Ishikawa (cell line): ENCODE measurements at regions not wholly inside any gene's neighbourhood (a gene's known extent, or its start where the extent isn't known, plus 50 kb on each side); places are given as distances from the start of the nearest gene placed in this dataset.

Experiments
- CEBPB ChIP-seq: IDR thresholded peaks from 2 replicates; pipeline ENCODE4 v1.6.1; 2012
- CREB1 ChIP-seq: IDR thresholded peaks from 2 replicates; pipeline ENCODE4 v1.6.1; 2012; ENCODE audit warnings: low read depth
- EGR1 ChIP-seq: IDR thresholded peaks from 2 replicates; pipeline ENCODE4 v1.6.1; 2012
- EP300 ChIP-seq: IDR thresholded peaks from 2 replicates; pipeline ENCODE4 v1.6.1; 2012; ENCODE audit warnings: borderline replicate concordance
- FOXM1 ChIP-seq: IDR thresholded peaks from 2 replicates; pipeline ENCODE4 v1.6.1; 2012; ENCODE audit warnings: low read depth, borderline replicate concordance
- MAX ChIP-seq: IDR thresholded peaks from 2 replicates; pipeline ENCODE4 v1.6.1; 2012
- NFIC ChIP-seq: IDR thresholded peaks from 2 replicates; pipeline ENCODE4 v1.6.1; 2012
- RAD21 ChIP-seq: IDR thresholded peaks from 2 replicates; pipeline ENCODE4 v1.6.1; 2012; ENCODE audit warnings: low read depth
- REST ChIP-seq: IDR thresholded peaks from 2 replicates; pipeline ENCODE4 v1.6.1; 2012; ENCODE audit warnings: low read depth, mild to moderate bottlenecking
- TAF1 ChIP-seq: IDR thresholded peaks from 2 replicates; pipeline ENCODE4 v1.6.1; 2012; ENCODE audit warnings: low read depth, mild to moderate bottlenecking
- TCF12 ChIP-seq: IDR thresholded peaks from 2 replicates; pipeline ENCODE4 v1.6.1; 2012; ENCODE audit warnings: low read depth
- TEAD4 ChIP-seq: IDR thresholded peaks from 2 replicates; pipeline ENCODE4 v1.6.1; 2012
- USF1 ChIP-seq: IDR thresholded peaks from 2 replicates; pipeline ENCODE4 v1.6.1; 2012
- YY1 ChIP-seq: IDR thresholded peaks from 2 replicates; pipeline ENCODE4 v1.6.1; 2012; ENCODE audit warnings: low read depth
- ZBTB7A ChIP-seq: IDR thresholded peaks from 2 replicates; pipeline ENCODE4 v1.6.1; 2012; ENCODE audit warnings: low read depth

GRCh38 chrX:40402831-40403533 is 177.8 kb upstream of the ATP6AP2 start:
- TF ChIP-seq MAX (no peak), ZBTB7A (no peak), USF1 (no peak), CEBPB (no peak), TAF1 (no peak), FOXM1 (no peak), REST (no peak), TCF12 (no peak), YY1 (no peak), EGR1 (no peak), RAD21 (no peak)

GRCh38 chrX:40395102-40395501 is 185.7 kb upstream of the ATP6AP2 start:
- TF ChIP-seq USF1, result no peak
- TF ChIP-seq TCF12, result no peak
- TF ChIP-seq EP300, result no peak
- no peak for TF ChIP-seq RAD21
- TF ChIP-seq FOXM1, result no peak
- TF ChIP-seq TEAD4, result no peak

GRCh38 chrX:40394302-40394701 is 186.5 kb upstream of the ATP6AP2 start:
- TF ChIP-seq TCF12 (no peak), TEAD4 (no peak), EP300 (no peak), ZBTB7A (no peak), CREB1 (no peak), CEBPB (no peak), REST (no peak), EGR1 (no peak), MAX (no peak), FOXM1 (no peak), TAF1 (no peak), NFIC (no peak), RAD21 (no peak), USF1 (no peak), YY1 (no peak)

- no peak for TF ChIP-seq USF1
- TF ChIP-seq EP300, result no peak
- no peak for TF ChIP-seq TCF12
- TF ChIP-seq REST, result no peak
- no peak for TF ChIP-seq NFIC
- no peak for TF ChIP-seq CREB1
Observed at GRCh38 chrX:40392599-40392998, 188.2 kb upstream of the ATP6AP2 start.
